H9 (cell line): ENCODE measurements at regions not wholly inside any gene's neighbourhood (a gene's known extent, or its start where the extent isn't known, plus 50 kb on each side); places are given as distances from the start of the nearest gene placed in this dataset.

Experiments used
- DNase-seq: peaks from one replicate; pipeline ENCODE4 v3.0.0-alpha.2; 2017
- H2AFZ ChIP-seq: one replicate; pipeline ENCODE4 v1.6.1; 2013; ENCODE audit warnings: mild to moderate bottlenecking, low read length, control low read depth, moderate library complexity
- H2AK5ac ChIP-seq: 2 replicates; pipeline ENCODE4 v1.6.1; 2013; ENCODE audit warnings: low read length, control low read depth, mixed read lengths; ENCODE audit not compliant: insufficient read length
- H2BK120ac ChIP-seq: one replicate; pipeline ENCODE4 v1.6.1; 2013; ENCODE audit warnings: low read depth, mild to moderate bottlenecking, low read length, control low read depth, inconsistent platforms; ENCODE audit not compliant: poor library complexity, severe bottlenecking
- H2BK12ac ChIP-seq: 2 replicates; pipeline ENCODE4 v1.6.1; 2013; ENCODE audit warnings: low read length, control low read depth, mixed read lengths, low read depth; ENCODE audit not compliant: insufficient read length
- H2BK15ac ChIP-seq: 2 replicates; pipeline ENCODE4 v1.6.1; 2013; ENCODE audit warnings: low read depth, low read length, control low read depth
- H2BK20ac ChIP-seq: one replicate; pipeline ENCODE4 v1.6.1; 2013; ENCODE audit warnings: low read depth, mild to moderate bottlenecking, low read length, control low read depth, inconsistent platforms; ENCODE audit not compliant: poor library complexity, severe bottlenecking
- H2BK5ac ChIP-seq: 2 replicates; pipeline ENCODE4 v1.6.1; 2013; ENCODE audit warnings: low read length, control low read depth, mixed read lengths; ENCODE audit not compliant: insufficient read length
- H3K14ac ChIP-seq: 2 replicates; pipeline ENCODE4 v1.6.1; 2013; ENCODE audit warnings: low read length, control low read depth; ENCODE audit not compliant: insufficient read depth
- H3K18ac ChIP-seq: 2 replicates; pipeline ENCODE4 v1.6.1; 2013; ENCODE audit warnings: low read depth, mild to moderate bottlenecking, mixed read lengths, low read length, control low read depth; ENCODE audit not compliant: insufficient read length
- H3K23ac ChIP-seq: 2 replicates; pipeline ENCODE4 v1.6.1; 2013; ENCODE audit warnings: low read length, control low read depth, mixed read lengths, low read depth; ENCODE audit not compliant: insufficient read length
- H3K23me2 ChIP-seq: 2 replicates; pipeline ENCODE4 v1.6.1; 2013; ENCODE audit warnings: low read depth, mild to moderate bottlenecking, mixed read lengths, low read length, control low read depth; ENCODE audit not compliant: insufficient read length, poor library complexity, severe bottlenecking
- H3K27ac ChIP-seq: 2 replicates; pipeline ENCODE4 v1.5.1; 2013; ENCODE audit warnings: low read length, control low read depth, mixed read lengths, low read depth; ENCODE audit not compliant: insufficient read length
- H3K27me3 ChIP-seq: 2 replicates; pipeline ENCODE4 v1.6.1; 2013; ENCODE audit warnings: low read length, control low read depth, inconsistent platforms; ENCODE audit not compliant: insufficient read depth
- H3K4ac ChIP-seq: 2 replicates; pipeline ENCODE4 v1.6.1; 2013; ENCODE audit warnings: low read depth, mild to moderate bottlenecking, control low read depth, inconsistent platforms, low read length, moderate library complexity
- H3K4me1 ChIP-seq: 2 replicates; pipeline ENCODE4 v1.6.1; 2013; ENCODE audit warnings: low read length, control low read depth, inconsistent platforms; ENCODE audit not compliant: insufficient read depth
- H3K4me2 ChIP-seq: 2 replicates; pipeline ENCODE4 v1.6.1; 2013; ENCODE audit warnings: low read length, control low read depth, mixed read lengths; ENCODE audit not compliant: insufficient read length, insufficient read depth
- H3K56ac ChIP-seq: 2 replicates; pipeline ENCODE4 v1.6.1; 2013; ENCODE audit warnings: low read depth, mild to moderate bottlenecking, mixed read lengths, low read length, control low read depth; ENCODE audit not compliant: insufficient read length
- H3K79me1 ChIP-seq: 2 replicates; pipeline ENCODE4 v1.6.1; 2013; ENCODE audit warnings: low read depth, mild to moderate bottlenecking, moderate library complexity, low read length, control low read depth, inconsistent platforms; ENCODE audit not compliant: insufficient read depth, poor library complexity, severe bottlenecking
- H3K79me2 ChIP-seq: 2 replicates; pipeline ENCODE4 v1.6.1; 2013; ENCODE audit warnings: low read length, control low read depth, inconsistent platforms; ENCODE audit not compliant: insufficient read depth
- H3K9ac ChIP-seq: 2 replicates; pipeline ENCODE4 v1.6.1; 2013; ENCODE audit warnings: low read length, control low read depth, mixed read lengths; ENCODE audit not compliant: insufficient read length; ENCODE audit errors: extremely low read depth
- H3K9me3 ChIP-seq: one replicate; pipeline ENCODE4 v1.6.1; 2013; ENCODE audit warnings: low read depth, low read length, inconsistent platforms; ENCODE audit not compliant: control insufficient read depth
- H3T11ph ChIP-seq: one replicate; pipeline ENCODE4 v1.6.1; 2013; ENCODE audit warnings: mild to moderate bottlenecking, low read length, control low read depth, inconsistent platforms
- H4K20me1 ChIP-seq: one replicate; pipeline ENCODE4 v1.6.1; 2013; ENCODE audit not compliant: control insufficient read depth, insufficient read length, insufficient read depth
- H4K5ac ChIP-seq: 2 replicates; pipeline ENCODE4 v1.6.1; 2013; ENCODE audit warnings: low read depth, mild to moderate bottlenecking, mixed read lengths, low read length, control low read depth; ENCODE audit not compliant: insufficient read length
- H4K8ac ChIP-seq: replicated peaks from 2 replicates; pipeline ENCODE4 v1.6.1; 2013; ENCODE audit warnings: low read length, control low read depth, mixed read lengths, low read depth; ENCODE audit not compliant: insufficient read length
- H4K91ac ChIP-seq: 2 replicates; pipeline ENCODE4 v1.6.1; 2013; ENCODE audit warnings: low read depth, mild to moderate bottlenecking, moderate library complexity, mixed read lengths, low read length, control low read depth; ENCODE audit not compliant: insufficient read length
- H3K27ac Mint-ChIP-seq, 3 experiments: 2 replicates in 2 of 3; 3 replicates in 1 of 3; pipeline ENCODE4 v1.8.0; 2020 to 2021; ENCODE audit warnings: mixed read lengths in 3 of 3, mild to moderate bottlenecking in 1 of 3, moderate library complexity in 1 of 3
- H3K27me3 Mint-ChIP-seq: 2 replicates; pipeline ENCODE4 v1.8.0; 2021; ENCODE audit warnings: low read depth, mild to moderate bottlenecking, moderate library complexity, mixed read lengths
- H3K36me3 Mint-ChIP-seq, 3 experiments: 2 replicates in 2 of 3; 3 replicates in 1 of 3; pipeline ENCODE4 v1.8.0; 2020 to 2021; ENCODE audit warnings: low read depth in 3 of 3, mixed read lengths in 3 of 3; ENCODE audit not compliant: insufficient read depth in 1 of 3
- H3K4me1 Mint-ChIP-seq, 2 experiments: 2 replicates each; pipeline ENCODE4 v1.8.0; 2020; ENCODE audit warnings: mixed read lengths in 2 of 2
- H3K4me3 Mint-ChIP-seq, 2 experiments: 2 replicates in 1 of 2; 3 replicates in 1 of 2; pipeline ENCODE4 v1.8.0; 2020 to 2021; ENCODE audit warnings: mild to moderate bottlenecking in 2 of 2, mixed read lengths in 2 of 2, moderate library complexity in 1 of 2
- H3K9me3 Mint-ChIP-seq, 2 experiments: 2 replicates in 1 of 2; 3 replicates in 1 of 2; pipeline ENCODE4 v1.8.0; 2020; ENCODE audit warnings: mild to moderate bottlenecking in 2 of 2, mixed read lengths in 2 of 2, moderate library complexity in 1 of 2
- TF ChIP-seq, protein P1 (sequence below): fragments of 200-600 bp; sonication (generic); conservative IDR thresholded peaks from 3 replicates; pipeline ENCODE4 v1.8.0; 2021; ENCODE audit warnings: antibody characterized with exemption, mild to moderate bottlenecking

DNA sequence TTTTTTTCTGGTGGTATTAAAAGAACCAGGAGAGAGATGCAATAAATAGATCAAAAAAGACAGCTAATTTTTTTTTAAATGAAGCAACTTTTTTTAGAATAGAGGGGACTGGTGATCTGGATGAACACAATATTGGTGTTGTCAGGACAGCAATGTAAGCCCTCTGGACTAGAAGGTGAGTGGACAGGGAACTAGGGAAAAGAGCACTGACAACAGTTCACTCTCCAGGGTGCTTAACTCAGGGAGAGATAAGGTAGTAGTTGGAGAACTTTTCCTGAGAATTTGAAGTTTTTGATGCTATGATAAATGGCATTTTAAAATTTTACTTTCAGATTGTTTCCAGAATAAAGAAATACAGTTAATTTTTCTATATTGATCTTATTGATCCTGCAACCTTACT lies 158.3 kb upstream of the STAC start:
- Histone ChIP-seq H2BK12ac (no peak overlapping the region), H4K20me1 (no peaks in the 10 kb centered on the region), H3K18ac (no peak overlapping the region), H4K8ac (no peak overlapping the region), H3K23me2 (no peaks in the 10 kb centered on the region), H3K4ac (no peak overlapping the region), H3K9me3 (no peaks in the 10 kb centered on the region), H2BK5ac (no peak overlapping the region), H2BK15ac (no peak overlapping the region), H3K27me3 (no peaks in the 10 kb centered on the region), H3K27ac (no peak overlapping the region), H3K4me1 (no peaks in the 10 kb centered on the region), H2BK120ac (no peak overlapping the region), H2AFZ (no peak overlapping the region), H2BK20ac (no peak overlapping the region), H3K23ac (no peak overlapping the region), H3K4me2 (no peak overlapping the region), H3K79me2 (no peaks in the 10 kb centered on the region), H4K91ac (no peak overlapping the region), H3K79me1 (no peaks in the 10 kb centered on the region), H2AK5ac (no peak overlapping the region), H4K5ac (no peak overlapping the region), H3K56ac (no peak overlapping the region), H3K9ac (no peak overlapping the region), H3T11ph (no peak overlapping the region), H3K14ac (no peak overlapping the region)
- Mint-ChIP-seq H3K27me3 (no peaks in the 10 kb centered on the region), H3K9me3 (no peaks in the 10 kb centered on the region; a peak in 1 of 5 replicates), H3K4me3 (no peak overlapping the region), H3K4me1 (peaks cover 0 to 5% of the 10 kb centered on the region in 2 experiments; a peak in 1 of 4 replicates), H3K27ac (no peak overlapping the region), H3K36me3 (no peaks in the 10 kb centered on the region)
- no peak for DNase-seq
- TF ChIP-seq, protein P1, sequence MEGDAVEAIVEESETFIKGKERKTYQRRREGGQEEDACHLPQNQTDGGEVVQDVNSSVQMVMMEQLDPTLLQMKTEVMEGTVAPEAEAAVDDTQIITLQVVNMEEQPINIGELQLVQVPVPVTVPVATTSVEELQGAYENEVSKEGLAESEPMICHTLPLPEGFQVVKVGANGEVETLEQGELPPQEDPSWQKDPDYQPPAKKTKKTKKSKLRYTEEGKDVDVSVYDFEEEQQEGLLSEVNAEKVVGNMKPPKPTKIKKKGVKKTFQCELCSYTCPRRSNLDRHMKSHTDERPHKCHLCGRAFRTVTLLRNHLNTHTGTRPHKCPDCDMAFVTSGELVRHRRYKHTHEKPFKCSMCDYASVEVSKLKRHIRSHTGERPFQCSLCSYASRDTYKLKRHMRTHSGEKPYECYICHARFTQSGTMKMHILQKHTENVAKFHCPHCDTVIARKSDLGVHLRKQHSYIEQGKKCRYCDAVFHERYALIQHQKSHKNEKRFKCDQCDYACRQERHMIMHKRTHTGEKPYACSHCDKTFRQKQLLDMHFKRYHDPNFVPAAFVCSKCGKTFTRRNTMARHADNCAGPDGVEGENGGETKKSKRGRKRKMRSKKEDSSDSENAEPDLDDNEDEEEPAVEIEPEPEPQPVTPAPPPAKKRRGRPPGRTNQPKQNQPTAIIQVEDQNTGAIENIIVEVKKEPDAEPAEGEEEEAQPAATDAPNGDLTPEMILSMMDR, result no peak
